Stomach (tissue), 4 donors: ENCODE measurements at regions not wholly inside any gene's neighbourhood (a gene's known extent, or its start where the extent isn't known, plus 50 kb on each side); places are given as distances from the start of the nearest gene placed in this dataset.

Experiments used
- EP300 ChIP-seq: sonication (generic); formaldehyde crosslinking; IDR thresholded peaks from one replicate; pipeline ENCODE4 v1.6.1; 2017; ENCODE audit warnings: antibody characterized with exemption
- POLR2A ChIP-seq, 4 donors: fragments of 450-650 bp; IDR thresholded peaks; one replicate each; pipeline ENCODE4 v1.6.1; 2016; ENCODE audit warnings: antibody characterized with exemption in 4 of 4, control low read depth in 2 of 4, mild to moderate bottlenecking in 1 of 4, moderate library complexity in 1 of 4
- POLR2AphosphoS5 ChIP-seq, 3 donors: sonication (generic); formaldehyde crosslinking; IDR thresholded peaks; one replicate each; pipeline ENCODE4 v1.6.1; 2016; ENCODE audit warnings: antibody characterized with exemption in 3 of 3
- TF ChIP-seq, protein P1 (sequence below), 7 experiments: fragments of 450-650 bp in 4 of 7; fragments of 200-600 bp in 3 of 7; sonication (generic) in 3 of 7; IDR thresholded peaks; one replicate each; pipeline ENCODE4 v1.5.1; 2016 to 2019; ENCODE audit warnings: antibody characterized with exemption in 7 of 7, control low read depth in 2 of 7, mild to moderate bottlenecking in 1 of 7

DNA sequence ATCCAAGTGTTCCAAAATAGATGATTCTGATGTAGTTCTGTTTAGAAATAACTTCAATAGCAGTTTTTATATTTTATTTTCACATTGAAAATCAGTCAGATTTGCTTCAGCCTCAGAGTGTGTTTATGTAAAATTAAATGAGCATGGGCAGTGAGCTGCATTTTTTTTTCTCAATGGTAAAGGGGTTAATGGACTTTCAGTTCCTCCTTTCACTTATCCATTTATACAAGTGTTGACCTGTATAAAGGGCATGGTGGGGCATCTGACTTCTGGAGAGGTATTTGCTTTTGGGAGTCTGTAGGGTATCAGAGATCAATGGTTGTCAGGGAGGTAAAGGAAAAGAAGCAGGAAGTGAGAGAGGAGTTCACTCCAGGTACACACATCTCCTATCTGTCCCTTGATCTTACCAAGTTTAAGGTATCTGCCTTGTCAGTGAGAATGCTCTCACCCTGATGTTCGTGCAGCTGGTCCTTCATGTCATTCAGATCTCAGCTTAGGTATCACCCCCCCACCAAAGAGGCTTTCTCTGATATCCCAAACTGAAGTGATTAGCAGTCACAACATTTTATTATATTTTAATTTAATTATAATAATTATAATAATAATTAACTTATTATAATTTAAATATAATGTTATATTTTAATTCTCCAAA is 181.6 kb upstream of the LMNTD1 start:
- TF ChIP-seq POLR2A (IDR thresholded peaks at IDR 0.05), result no peak
- TF ChIP-seq, protein P1, sequence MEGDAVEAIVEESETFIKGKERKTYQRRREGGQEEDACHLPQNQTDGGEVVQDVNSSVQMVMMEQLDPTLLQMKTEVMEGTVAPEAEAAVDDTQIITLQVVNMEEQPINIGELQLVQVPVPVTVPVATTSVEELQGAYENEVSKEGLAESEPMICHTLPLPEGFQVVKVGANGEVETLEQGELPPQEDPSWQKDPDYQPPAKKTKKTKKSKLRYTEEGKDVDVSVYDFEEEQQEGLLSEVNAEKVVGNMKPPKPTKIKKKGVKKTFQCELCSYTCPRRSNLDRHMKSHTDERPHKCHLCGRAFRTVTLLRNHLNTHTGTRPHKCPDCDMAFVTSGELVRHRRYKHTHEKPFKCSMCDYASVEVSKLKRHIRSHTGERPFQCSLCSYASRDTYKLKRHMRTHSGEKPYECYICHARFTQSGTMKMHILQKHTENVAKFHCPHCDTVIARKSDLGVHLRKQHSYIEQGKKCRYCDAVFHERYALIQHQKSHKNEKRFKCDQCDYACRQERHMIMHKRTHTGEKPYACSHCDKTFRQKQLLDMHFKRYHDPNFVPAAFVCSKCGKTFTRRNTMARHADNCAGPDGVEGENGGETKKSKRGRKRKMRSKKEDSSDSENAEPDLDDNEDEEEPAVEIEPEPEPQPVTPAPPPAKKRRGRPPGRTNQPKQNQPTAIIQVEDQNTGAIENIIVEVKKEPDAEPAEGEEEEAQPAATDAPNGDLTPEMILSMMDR (IDR thresholded peaks at IDR 0.05), result no peak
- TF ChIP-seq EP300, result no peak
- no peak for TF ChIP-seq POLR2AphosphoS5 (IDR thresholded peaks at IDR 0.05)
